ENCODE measurements at regions not wholly inside any gene's neighbourhood (a gene's known extent, or its start where the extent isn't known, plus 50 kb on each side); places are given as distances from the start of the nearest gene placed in this dataset.

GRCh38 chr6:41404182-41404845, 68.9 kb downstream of the NCR2 start:
- DNase-seq = no peak

- no peak for DNase-seq
Observed at GRCh38 chr6:41405941-41406727, 70.7 kb downstream of the NCR2 start.

GRCh38 chr6:41406728-41407489, 71.5 kb downstream of the NCR2 start:
- no peak for DNase-seq

GRCh38 chr6:41408576-41408975, 73.2 kb downstream of the NCR2 start:
- DNase-seq = no peak

- DNase-seq = no peak
Observed at GRCh38 chr6:41408982-41409381, 73.6 kb downstream of the NCR2 start.

GRCh38 chr6:41409489-41409888, 74.1 kb downstream of the NCR2 start:
- DNase-seq = no peak

GRCh38 chr6:41411961-41412360, 76.6 kb downstream of the NCR2 start:
- DNase-seq = no peak

- DNase-seq = no peak
Observed at GRCh38 chr6:41413250-41413649, 77.8 kb downstream of the NCR2 start.

- DNase-seq = no peak
Observed at GRCh38 chr6:41416501-41416837, 81.1 kb downstream of the NCR2 start.

- DNase-seq = no peak
Observed at GRCh38 chr6:41418741-41419140, 83.3 kb downstream of the NCR2 start.

GRCh38 chr6:41419385-41419784, 84.0 kb downstream of the NCR2 start:
- DNase-seq = no peak

GRCh38 chr6:41420186-41420585, 84.8 kb downstream of the NCR2 start:
- no peak for DNase-seq

- no peak for DNase-seq
Observed at GRCh38 chr6:41422161-41422560, 86.8 kb downstream of the NCR2 start.

GRCh38 chr6:41423002-41423401, 87.6 kb downstream of the NCR2 start:
- DNase-seq = no peak

GRCh38 chr6:41424370-41425058, 89.1 kb downstream of the NCR2 start:
- DNase-seq = peak; percentile 40

GRCh38 chr6:41425511-41425910, 90.1 kb downstream of the NCR2 start:
- no peak for DNase-seq

GRCh38 chr6:41426438-41426851, 91.0 kb downstream of the NCR2 start:
- DNase-seq = no peak

- no peak for DNase-seq
Observed at GRCh38 chr6:41426888-41427641, 91.7 kb downstream of the NCR2 start.

GRCh38 chr6:41427642-41428335, 92.4 kb downstream of the NCR2 start:
- no peak for DNase-seq

GRCh38 chr6:41428336-41428995, 93.1 kb downstream of the NCR2 start:
- DNase-seq = no peak

- DNase-seq = no peak
Observed at GRCh38 chr6:41428996-41429421, 93.6 kb downstream of the NCR2 start.
